ENCODE measurements at regions not wholly inside any gene's neighbourhood (a gene's known extent, or its start where the extent isn't known, plus 50 kb on each side); places are given as distances from the start of the nearest gene placed in this dataset.

- TF ChIP-seq CTCF (IDR thresholded peaks at IDR 0.05 in 8 of 11, conservative IDR thresholded peaks at IDR 0.05 in 3 of 11) (no peak), POLR2A (IDR thresholded peaks at IDR 0.05) (no peak), POLR2AphosphoS5 (IDR thresholded peaks at IDR 0.05) (no peak)
These were observed 161.3 kb upstream of the SHH start for GRCh38 chr7:155973451-155973997.
